Liver (tissue), 7 donors: ENCODE measurements at regions not wholly inside any gene's neighbourhood (a gene's known extent, or its start where the extent isn't known, plus 50 kb on each side); places are given as distances from the start of the nearest gene placed in this dataset.

Experiments
- DNase-seq: peaks from one replicate; pipeline ENCODE4 v3.0.0-alpha.2; 2017; ENCODE audit warnings: low spot score
- H3K27ac ChIP-seq, 2 donors: one replicate each; pipeline ENCODE4 v1.7.0; 2013; ENCODE audit warnings: inconsistent platforms in 2 of 2, low read length in 2 of 2, control low read depth in 1 of 2, low read depth in 1 of 2, mild to moderate bottlenecking in 1 of 2
- H3K27me3 ChIP-seq, 4 donors: one replicate each; pipeline versions ENCODE4 v1.6.1 to v1.7.0; 2013; ENCODE audit warnings: low read length in 3 of 4, inconsistent platforms in 1 of 4, mild to moderate bottlenecking in 1 of 4, moderate library complexity in 1 of 4; ENCODE audit not compliant: control insufficient read depth in 4 of 4, insufficient read depth in 4 of 4
- H3K36me3 ChIP-seq, 4 donors: one replicate each; pipeline versions ENCODE4 v1.6.1 to v1.7.0; 2013; ENCODE audit warnings: low read length in 3 of 4, mild to moderate bottlenecking in 3 of 4, low read depth in 1 of 4, moderate library complexity in 1 of 4; ENCODE audit not compliant: control insufficient read depth in 4 of 4, insufficient read depth in 3 of 4
- H3K4me1 ChIP-seq, 4 donors: one replicate each; pipeline versions ENCODE4 v1.6.1 to v1.7.0; 2013; ENCODE audit warnings: low read length in 3 of 4, mild to moderate bottlenecking in 3 of 4, moderate library complexity in 1 of 4; ENCODE audit not compliant: control insufficient read depth in 4 of 4, insufficient read depth in 4 of 4
- H3K4me3 ChIP-seq, 3 donors: one replicate each; pipeline versions ENCODE4 v1.6.1 to v1.7.0; 2013; ENCODE audit warnings: low read length in 3 of 3, control low read depth in 1 of 3, low read depth in 1 of 3, mild to moderate bottlenecking in 1 of 3
- H3K9ac ChIP-seq, 2 donors: one replicate each; pipeline ENCODE4 v1.7.0; 2013; ENCODE audit warnings: low read length in 2 of 2, mild to moderate bottlenecking in 2 of 2, moderate library complexity in 2 of 2, control low read depth in 1 of 2, low read depth in 1 of 2
- H3K9me3 ChIP-seq, 4 donors: one replicate each; pipeline versions ENCODE4 v1.6.1 to v1.7.0; 2013; ENCODE audit warnings: low read length in 3 of 4; ENCODE audit not compliant: control insufficient read depth in 4 of 4
- EGR1 ChIP-seq, 2 donors: IDR thresholded peaks; 2 replicates each; pipeline ENCODE4 v1.6.1; 2016 to 2018; ENCODE audit warnings: antibody characterized with exemption in 2 of 2, low read depth in 2 of 2
- FOXA1 ChIP-seq: IDR thresholded peaks from 2 replicates; pipeline ENCODE4 v1.6.1; 2016; ENCODE audit warnings: antibody characterized with exemption
- FOXA2 ChIP-seq: IDR thresholded peaks from 2 replicates; pipeline ENCODE4 v1.6.1; 2016; ENCODE audit warnings: antibody characterized with exemption
- GABPA ChIP-seq, 2 donors: IDR thresholded peaks in 1 of 2; conservative IDR thresholded peaks in 1 of 2; 2 replicates each; pipeline ENCODE4 v1.6.1; 2016; ENCODE audit warnings: antibody characterized with exemption in 2 of 2, mild to moderate bottlenecking in 1 of 2, moderate library complexity in 1 of 2
- HNF4A ChIP-seq, 2 donors: conservative IDR thresholded peaks; 2 replicates each; pipeline ENCODE4 v1.6.1; 2016; ENCODE audit warnings: antibody characterized with exemption in 2 of 2, mild to moderate bottlenecking in 2 of 2
- HNF4G ChIP-seq: IDR thresholded peaks from 2 replicates; pipeline ENCODE4 v1.6.1; 2016; ENCODE audit warnings: antibody characterized with exemption
- NR2F2 ChIP-seq: IDR thresholded peaks from 2 replicates; pipeline ENCODE4 v1.6.1; 2016; ENCODE audit warnings: antibody characterized with exemption
- RAD21 ChIP-seq, 2 donors: IDR thresholded peaks; 2 replicates each; pipeline ENCODE4 v1.6.1; 2016; ENCODE audit warnings: antibody characterized with exemption in 2 of 2, mild to moderate bottlenecking in 2 of 2
- RXRA ChIP-seq, 2 donors: IDR thresholded peaks; 2 replicates each; pipeline ENCODE4 v1.6.1; 2017 to 2018; ENCODE audit warnings: antibody characterized with exemption in 2 of 2, mild to moderate bottlenecking in 1 of 2
- TAF1 ChIP-seq: conservative IDR thresholded peaks from 2 replicates; pipeline ENCODE4 v1.6.1; 2016; ENCODE audit warnings: antibody characterized with exemption, mild to moderate bottlenecking
- YY1 ChIP-seq: IDR thresholded peaks from 2 replicates; pipeline ENCODE4 v1.6.1; 2016; ENCODE audit warnings: antibody characterized with exemption, mild to moderate bottlenecking
- WGBS: extraction: QIAGEN DNeasy Blood & Tissue Kit; methylation state at CpG from one replicate; pipeline ENCODE4 v1.1.7; 2013; 5-methylcytosine and 5-hydroxymethylcytosine counted together
- TF ChIP-seq, protein P1 (sequence below): IDR thresholded peaks from 2 replicates; pipeline ENCODE4 v1.6.1; 2016; ENCODE audit warnings: antibody characterized with exemption, mild to moderate bottlenecking
- TF ChIP-seq, protein P2 (sequence below): IDR thresholded peaks from 2 replicates; pipeline ENCODE4 v1.6.1; 2016; ENCODE audit warnings: antibody characterized with exemption
- TF ChIP-seq, protein P3 (sequence below): IDR thresholded peaks from 2 replicates; pipeline ENCODE4 v1.6.1; 2016; ENCODE audit warnings: antibody characterized with exemption
- donor health status: healthy.
- donor health status: healthy.
- donor health status: healthy.
- donor health status: healthy.

DNA sequence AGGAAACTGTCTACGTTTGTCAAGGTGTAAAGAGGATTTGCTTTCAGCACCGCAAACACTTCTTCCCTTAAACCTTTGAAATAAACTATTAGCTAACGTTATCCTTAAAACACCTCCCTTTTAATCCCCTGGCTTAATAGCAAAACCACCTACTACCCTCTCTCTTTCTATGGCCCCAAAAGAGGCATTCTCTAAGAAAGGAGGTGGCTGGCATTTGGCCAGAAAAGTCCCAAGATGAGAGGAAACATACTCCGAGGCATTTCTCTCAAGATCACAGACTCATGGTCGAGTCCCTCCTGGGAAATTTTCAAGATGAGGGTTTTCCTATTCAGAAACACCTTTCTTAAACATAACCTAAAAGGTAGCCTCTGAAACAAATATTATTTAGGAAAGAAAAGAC, 60.6 kb upstream of the VCX3B start (continued):
- TF ChIP-seq, protein P1, sequence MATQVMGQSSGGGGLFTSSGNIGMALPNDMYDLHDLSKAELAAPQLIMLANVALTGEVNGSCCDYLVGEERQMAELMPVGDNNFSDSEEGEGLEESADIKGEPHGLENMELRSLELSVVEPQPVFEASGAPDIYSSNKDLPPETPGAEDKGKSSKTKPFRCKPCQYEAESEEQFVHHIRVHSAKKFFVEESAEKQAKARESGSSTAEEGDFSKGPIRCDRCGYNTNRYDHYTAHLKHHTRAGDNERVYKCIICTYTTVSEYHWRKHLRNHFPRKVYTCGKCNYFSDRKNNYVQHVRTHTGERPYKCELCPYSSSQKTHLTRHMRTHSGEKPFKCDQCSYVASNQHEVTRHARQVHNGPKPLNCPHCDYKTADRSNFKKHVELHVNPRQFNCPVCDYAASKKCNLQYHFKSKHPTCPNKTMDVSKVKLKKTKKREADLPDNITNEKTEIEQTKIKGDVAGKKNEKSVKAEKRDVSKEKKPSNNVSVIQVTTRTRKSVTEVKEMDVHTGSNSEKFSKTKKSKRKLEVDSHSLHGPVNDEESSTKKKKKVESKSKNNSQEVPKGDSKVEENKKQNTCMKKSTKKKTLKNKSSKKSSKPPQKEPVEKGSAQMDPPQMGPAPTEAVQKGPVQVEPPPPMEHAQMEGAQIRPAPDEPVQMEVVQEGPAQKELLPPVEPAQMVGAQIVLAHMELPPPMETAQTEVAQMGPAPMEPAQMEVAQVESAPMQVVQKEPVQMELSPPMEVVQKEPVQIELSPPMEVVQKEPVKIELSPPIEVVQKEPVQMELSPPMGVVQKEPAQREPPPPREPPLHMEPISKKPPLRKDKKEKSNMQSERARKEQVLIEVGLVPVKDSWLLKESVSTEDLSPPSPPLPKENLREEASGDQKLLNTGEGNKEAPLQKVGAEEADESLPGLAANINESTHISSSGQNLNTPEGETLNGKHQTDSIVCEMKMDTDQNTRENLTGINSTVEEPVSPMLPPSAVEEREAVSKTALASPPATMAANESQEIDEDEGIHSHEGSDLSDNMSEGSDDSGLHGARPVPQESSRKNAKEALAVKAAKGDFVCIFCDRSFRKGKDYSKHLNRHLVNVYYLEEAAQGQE, result no peak
- TF ChIP-seq HNF4A (conservative IDR thresholded peaks at IDR 0.05) (no peak), YY1 (no peak)
- TF ChIP-seq, protein P2, sequence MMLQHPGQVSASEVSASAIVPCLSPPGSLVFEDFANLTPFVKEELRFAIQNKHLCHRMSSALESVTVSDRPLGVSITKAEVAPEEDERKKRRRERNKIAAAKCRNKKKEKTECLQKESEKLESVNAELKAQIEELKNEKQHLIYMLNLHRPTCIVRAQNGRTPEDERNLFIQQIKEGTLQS, result no peak

DNA sequence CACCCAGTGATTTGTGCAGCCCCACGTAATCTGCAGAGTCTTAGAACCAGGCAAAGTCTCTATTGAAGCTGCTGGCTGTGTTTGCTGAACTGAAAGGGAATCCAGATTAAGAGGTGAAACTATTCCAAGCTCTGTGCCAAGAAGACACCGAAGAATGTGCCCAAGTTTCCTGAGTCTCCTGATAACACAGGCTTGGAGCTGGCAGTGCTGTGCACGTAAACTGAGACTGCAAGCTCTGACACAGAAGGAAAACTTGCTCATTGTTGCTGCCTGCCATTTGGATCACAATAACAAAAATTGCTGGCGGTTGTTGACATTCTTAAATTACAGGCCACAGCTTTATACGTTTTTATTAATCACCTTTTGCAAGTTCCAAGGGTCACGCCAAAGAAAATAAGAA, 60.2 kb upstream of the VCX3B start:
- no peaks in the 10 kb centered on the region for H3K4me1 ChIP-seq
- TF ChIP-seq GABPA (IDR thresholded peaks at IDR 0.05 in 1 of 2, conservative IDR thresholded peaks at IDR 0.05 in 1 of 2) (no peak), FOXA2 (no peak), RAD21 (IDR thresholded peaks at IDR 0.05) (no peak)
- TF ChIP-seq, protein P3, sequence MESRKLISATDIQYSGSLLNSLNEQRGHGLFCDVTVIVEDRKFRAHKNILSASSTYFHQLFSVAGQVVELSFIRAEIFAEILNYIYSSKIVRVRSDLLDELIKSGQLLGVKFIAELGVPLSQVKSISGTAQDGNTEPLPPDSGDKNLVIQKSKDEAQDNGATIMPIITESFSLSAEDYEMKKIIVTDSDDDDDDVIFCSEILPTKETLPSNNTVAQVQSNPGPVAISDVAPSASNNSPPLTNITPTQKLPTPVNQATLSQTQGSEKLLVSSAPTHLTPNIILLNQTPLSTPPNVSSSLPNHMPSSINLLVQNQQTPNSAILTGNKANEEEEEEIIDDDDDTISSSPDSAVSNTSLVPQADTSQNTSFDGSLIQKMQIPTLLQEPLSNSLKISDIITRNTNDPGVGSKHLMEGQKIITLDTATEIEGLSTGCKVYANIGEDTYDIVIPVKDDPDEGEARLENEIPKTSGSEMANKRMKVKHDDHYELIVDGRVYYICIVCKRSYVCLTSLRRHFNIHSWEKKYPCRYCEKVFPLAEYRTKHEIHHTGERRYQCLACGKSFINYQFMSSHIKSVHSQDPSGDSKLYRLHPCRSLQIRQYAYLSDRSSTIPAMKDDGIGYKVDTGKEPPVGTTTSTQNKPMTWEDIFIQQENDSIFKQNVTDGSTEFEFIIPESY, result no peak
- TF ChIP-seq, protein P1, result no peak
- WGBS, result 56% methylated on average over 6 of the region's 6 CpGs
- no peak for DNase-seq
- H3K4me3 ChIP-seq, result no peak overlapping the region
- no peaks in the 10 kb centered on the region for H3K27me3 ChIP-seq
- no peak overlapping the region for H3K9ac ChIP-seq
- peaks cover 0 to 2% (median 0%) of the 10 kb centered on the region in 4 donors for H3K9me3 ChIP-seq
- H3K36me3 ChIP-seq, result no peaks in the 10 kb centered on the region
- H3K27ac ChIP-seq, result no peak overlapping the region

DNA sequence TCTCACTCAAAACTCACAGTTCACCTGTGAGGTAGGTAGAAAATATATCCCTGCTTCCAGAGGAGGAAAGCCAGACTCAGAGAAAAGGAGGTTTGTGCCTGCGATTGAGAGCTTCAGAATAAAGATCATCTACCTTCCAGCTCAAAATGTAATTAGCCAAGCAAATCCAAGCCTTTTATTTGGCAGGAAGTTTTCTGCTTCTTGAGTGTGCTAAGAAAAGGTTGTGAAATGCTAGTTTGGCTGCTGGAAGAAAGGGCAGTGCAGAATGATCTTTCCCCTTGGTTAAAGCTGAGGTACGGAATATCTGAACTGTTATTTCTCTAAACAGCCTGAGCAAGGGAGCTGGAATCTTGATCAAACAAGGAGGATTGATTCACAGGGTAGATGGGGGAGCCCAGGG, 59.7 kb upstream of the VCX3B start:
- Histone ChIP-seq H3K27ac (no peak overlapping the region), H3K27me3 (no peaks in the 10 kb centered on the region), H3K4me3 (no peak overlapping the region), H3K9me3 (peaks cover 0 to 2% (median 0%) of the 10 kb centered on the region in 4 donors), H3K36me3 (no peaks in the 10 kb centered on the region), H3K4me1 (no peaks in the 10 kb centered on the region), H3K9ac (no peak overlapping the region)
- TF ChIP-seq, protein P1, result no peak
- TF ChIP-seq YY1 (no peak), NR2F2 (no peak), RAD21 (IDR thresholded peaks at IDR 0.05) (no peak), HNF4G (no peak), EGR1 (IDR thresholded peaks at IDR 0.05; ENCODE audit: low read depth in 2 of 2) (no peak), RXRA (IDR thresholded peaks at IDR 0.05) (no peak), FOXA1 (no peak), GABPA (IDR thresholded peaks at IDR 0.05 in 1 of 2, conservative IDR thresholded peaks at IDR 0.05 in 1 of 2) (no peak), TAF1 (no peak)
- DNase-seq, result no peak
- 50% methylated on average over 2 of the region's 2 CpGs for WGBS
